Activated B cell treated with CpG ODN at 0.5 μM for 24 hours (primary cell): ENCODE measurements at regions not wholly inside any gene's neighbourhood (a gene's known extent, or its start where the extent isn't known, plus 50 kb on each side); places are given as distances from the start of the nearest gene placed in this dataset.

Experiments
- ATAC-seq: fragments of 200-7000 bp; cut with Tn5 transposase; one replicate; pipeline ENCODE4 v1.10.0; 2021; ENCODE audit warnings: low read depth, mild to moderate bottlenecking, moderate library complexity
- CTCF ChIA-PET: fragments of 350-600 bp; sonication (Branson Sonifier 250); formaldehyde crosslinking; loops from one replicate; lab custom pipeline; 2021; ENCODE audit warnings: antibody characterized with exemption; lab: Charles Lee
- POLR2A ChIA-PET: fragments of 350-600 bp; sonication (Branson Sonifier 250); formaldehyde crosslinking; loops from one replicate; lab custom pipeline; 2021; ENCODE audit warnings: antibody characterized with exemption; lab: Charles Lee
- DNase-seq: peaks from one replicate; pipeline ENCODE4 v3.0.0; 2022
- H3K27ac Mint-ChIP-seq: one replicate; pipeline ENCODE4 v1.8.0; 2020; ENCODE audit warnings: mixed read lengths
- H3K27me3 Mint-ChIP-seq: one replicate; pipeline ENCODE4 v1.8.0; 2021; ENCODE audit warnings: mixed read lengths
- H3K36me3 Mint-ChIP-seq: one replicate; pipeline ENCODE4 v1.8.0; 2021; ENCODE audit warnings: low read depth, mixed read lengths
- H3K4me1 Mint-ChIP-seq: one replicate; pipeline ENCODE4 v1.8.0; 2021; ENCODE audit warnings: mixed read lengths
- H3K4me3 Mint-ChIP-seq: one replicate; pipeline ENCODE4 v1.8.0; 2020; ENCODE audit warnings: mild to moderate bottlenecking, mixed read lengths
- H3K9me3 Mint-ChIP-seq: one replicate; pipeline ENCODE4 v1.8.0; 2020; ENCODE audit warnings: mixed read lengths
- CTCF ChIP-seq: fragments of 200-600 bp; IDR thresholded peaks from one replicate; pipeline ENCODE4 v1.8.0; 2022; ENCODE audit warnings: antibody characterized with exemption, mild to moderate bottlenecking
- intact Hi-C: fragments of 100-400 bp; cut with micrococcal nuclease; formaldehyde crosslinking; loops from one replicate; pipeline ENCODE4 v1.15.1; 2024

- DNase-seq (no peak), ATAC-seq (no peak)
- ChIA-PET CTCF (no interaction called here), POLR2A (no interaction called here)
- H3K4me1 Mint-ChIP-seq = peaks cover 20% of the 10 kb centered on the region
- H3K27ac Mint-ChIP-seq = no peak overlapping the region
- H3K4me3 Mint-ChIP-seq = no peak overlapping the region
- peaks cover 4% of the 10 kb centered on the region for H3K27me3 Mint-ChIP-seq
- intact Hi-C loops = no loop called here
- TF ChIP-seq CTCF = no peak
- H3K9me3 Mint-ChIP-seq = no peaks in the 10 kb centered on the region
- no peaks in the 10 kb centered on the region for H3K36me3 Mint-ChIP-seq
These were observed 84.2 kb upstream of the CREB5 start for GRCh38 chr7:28328146-28328545.

GRCh38 chr7:28328822-28329660 lies 83.3 kb upstream of the CREB5 start:
- Mint-ChIP-seq H3K4me3 (no peak overlapping the region), H3K27ac (peak overlapping the region; percentile 3), H3K27me3 (peaks cover 4% of the 10 kb centered on the region), H3K4me1 (peaks cover 20% of the 10 kb centered on the region), H3K36me3 (no peaks in the 10 kb centered on the region), H3K9me3 (peaks cover 3% of the 10 kb centered on the region)
- ChIA-PET CTCF (interaction anchor here (1.3 to 1.4 kb wide), 2 partner anchors 32 to 251 kb away, joined by 4 read pairs; no protein-coding TSS in a partner anchor), POLR2A (no interaction called here)
- intact Hi-C loops = loop anchor here (1.0 kb wide), 1 partner anchor 31 kb away; no protein-coding TSS in a partner anchor
- ATAC-seq (peak; percentile 54), DNase-seq (no peak)
- no peak for TF ChIP-seq CTCF

GRCh38 chr7:28329661-28330363 lies 82.5 kb upstream of the CREB5 start:
- peak; percentile 59 for ATAC-seq
- peaks cover 20% of the 10 kb centered on the region for H3K4me1 Mint-ChIP-seq

GRCh38 chr7:28330384-28331070 lies 81.8 kb upstream of the CREB5 start:
- peak; percentile 33 for ATAC-seq
- Mint-ChIP-seq H3K4me3 (peak overlapping the region; percentile 68), H3K27ac (peak overlapping the region; percentile 41), H3K36me3 (no peaks in the 10 kb centered on the region), H3K9me3 (peaks cover 3% of the 10 kb centered on the region), H3K4me1 (peaks cover 20% of the 10 kb centered on the region), H3K27me3 (peaks cover 2% of the 10 kb centered on the region)
- ChIA-PET POLR2A (no interaction called here), CTCF (interaction anchor here (1.3 to 1.4 kb wide), 2 partner anchors 34 to 252 kb away, joined by 4 read pairs; no protein-coding TSS in a partner anchor)
- no peak for DNase-seq
- TF ChIP-seq CTCF = no peak
- intact Hi-C loops = no loop called here

More at GRCh38 chr7:28329661-28330363, 82.5 kb upstream of the CREB5 start:
- no peak for TF ChIP-seq CTCF
- Mint-ChIP-seq H3K27me3 (peaks cover 4% of the 10 kb centered on the region), H3K27ac (peak overlapping the region; percentile 41), H3K9me3 (peaks cover 3% of the 10 kb centered on the region), H3K4me3 (peak overlapping the region; percentile 68), H3K36me3 (no peaks in the 10 kb centered on the region)
- CTCF ChIA-PET = interaction anchor here (1.3 to 1.4 kb wide), 2 partner anchors 33 to 251 kb away, joined by 4 read pairs; no protein-coding TSS in a partner anchor
- POLR2A ChIA-PET = no interaction called here
- intact Hi-C loops = loop anchor here (1.0 kb wide), 1 partner anchor 32 kb away; no protein-coding TSS in a partner anchor
- DNase-seq = no peak
